ENCODE measurements at regions not wholly inside any gene's neighbourhood (a gene's known extent, or its start where the extent isn't known, plus 50 kb on each side); places are given as distances from the start of the nearest gene placed in this dataset.

GRCh38 chr13:34822650-34823049 is 119.4 kb upstream of the NBEA start:
- TF ChIP-seq POLR2A (IDR thresholded peaks at IDR 0.05; ENCODE audit: low read length) (no peak), GATA1 (IDR thresholded peaks at IDR 0.05; ENCODE audit: low read depth, low read length) (no peak)

Data from erythroblast (primary cell).